NOMO-1 treated with dmso at 0.1 percent for 144 hours (cell line): ENCODE measurements at regions not wholly inside any gene's neighbourhood (a gene's known extent, or its start where the extent isn't known, plus 50 kb on each side); places are given as distances from the start of the nearest gene placed in this dataset.

ENCODE experiments used
- DNase-seq: peaks from one replicate; lab custom pipeline; 2025; ENCODE audit not compliant: unreplicated experiment; lab: John Stamatoyannopoulos, UW

DNA sequence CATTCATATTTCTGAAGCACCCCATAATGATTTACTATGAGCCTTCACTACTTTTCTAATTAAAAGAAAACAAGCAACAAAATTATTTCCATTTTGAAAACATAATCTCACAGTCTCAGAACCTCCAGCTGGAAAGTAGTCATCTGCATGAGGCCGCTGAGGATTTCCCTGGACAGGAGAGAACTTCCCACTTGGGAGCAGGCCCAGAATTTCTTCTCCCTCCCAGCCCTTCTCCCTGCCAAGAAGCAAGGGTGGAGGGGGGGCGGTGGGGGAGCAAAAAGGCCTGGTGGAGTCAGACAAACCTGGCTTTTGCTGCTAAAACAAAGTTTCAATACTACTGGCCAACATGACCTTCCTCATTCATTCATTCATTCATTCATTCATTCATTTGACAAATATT, 167.3 kb downstream of the PJA1 start:
- no peak for DNase-seq

- DNase-seq: no peak
Observed at GRCh38 chrX:68997511-68997910, 167.7 kb downstream of the PJA1 start.

GRCh38 chrX:68995780-68996551, 167.1 kb downstream of the EFNB1 start:
- DNase-seq: no peak

- DNase-seq: no peak
Observed at GRCh38 chrX:68995386-68995779, 166.6 kb downstream of the EFNB1 start.

DNA sequence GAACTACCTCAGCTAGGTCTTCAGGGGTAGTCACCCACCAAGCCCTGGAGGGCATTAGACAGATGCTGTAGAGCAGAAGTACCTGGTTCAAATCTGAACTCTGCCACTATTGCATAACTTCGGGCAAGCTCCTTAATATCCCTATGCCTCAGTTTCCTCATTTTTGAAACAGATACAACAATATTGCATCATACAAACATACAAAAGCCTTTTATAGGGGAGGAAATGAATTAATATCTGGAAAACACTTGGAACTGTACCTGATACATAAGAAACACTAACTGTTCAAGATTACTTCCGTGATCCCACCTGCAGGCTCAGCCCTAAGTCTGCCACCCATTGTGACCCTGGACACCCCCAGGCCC, 166.1 kb downstream of the EFNB1 start:
- DNase-seq: no peak

DNA sequence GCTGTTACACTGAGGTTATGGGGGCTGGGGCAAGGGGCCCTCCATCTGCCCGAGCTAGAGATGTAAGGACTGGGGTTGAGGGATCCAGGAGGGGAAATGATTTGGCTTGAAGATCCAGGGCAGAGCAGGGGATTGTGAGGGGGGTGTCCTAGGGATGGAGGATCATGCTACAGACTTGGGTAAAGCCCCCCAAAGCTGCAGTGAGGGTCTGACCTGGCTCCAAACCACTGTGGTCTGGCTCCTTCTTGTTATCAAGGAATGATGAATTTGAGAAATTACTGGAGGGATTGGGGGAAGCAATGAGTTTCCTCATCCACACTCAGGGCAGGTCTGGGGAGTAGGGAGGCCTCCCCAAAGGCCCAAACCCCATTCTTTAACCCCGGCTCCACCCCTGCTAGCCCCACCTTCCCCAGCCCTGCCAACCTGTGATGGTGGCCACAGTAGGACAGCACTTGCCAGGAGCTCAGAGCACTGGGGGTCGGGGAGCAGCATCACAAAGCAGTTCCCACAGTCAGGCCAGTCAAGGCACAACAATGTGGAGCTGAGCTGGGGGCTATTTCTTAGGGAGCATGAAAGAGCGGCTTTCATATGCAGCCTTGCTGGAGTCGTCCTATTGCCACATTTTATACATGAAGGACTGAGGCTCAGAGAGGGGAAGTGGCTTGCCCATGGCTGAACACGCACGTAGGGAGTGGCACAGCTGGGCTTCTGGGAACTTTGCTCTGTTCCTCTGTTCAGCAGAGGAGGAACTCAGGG, 165.5 kb downstream of the EFNB1 start:
- peak; percentile 5 for DNase-seq

DNA sequence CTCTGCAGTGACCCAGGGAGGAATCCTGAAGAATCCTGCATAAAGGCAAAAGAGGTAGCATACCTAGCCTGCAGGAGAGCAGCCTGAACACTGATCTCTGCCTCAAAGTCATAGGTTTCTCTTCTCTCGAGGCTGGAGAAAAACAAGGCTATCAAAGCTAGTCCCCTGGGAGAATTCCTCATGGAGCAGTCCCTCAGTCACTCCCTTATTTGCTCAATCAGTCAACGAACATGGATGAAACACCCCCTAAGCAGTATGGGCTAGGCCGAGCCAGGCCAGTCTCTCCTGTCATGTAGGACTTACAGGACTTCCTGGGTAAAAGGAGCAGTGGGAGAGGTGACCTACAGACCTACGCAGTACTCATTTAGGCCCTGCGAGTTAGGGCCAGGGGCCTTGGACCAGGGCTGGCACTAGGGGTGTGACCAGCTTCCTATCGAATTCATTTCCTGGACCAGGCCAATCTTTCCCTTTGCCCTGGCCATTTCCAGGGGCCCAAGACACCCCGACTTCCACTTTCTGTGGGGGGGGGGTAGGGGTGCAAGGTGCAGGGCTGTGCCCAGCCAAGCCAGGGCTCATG, 164.1 kb downstream of the EFNB1 start:
- no peak for DNase-seq

GRCh38 chrX:68991691-68992345, 163.0 kb downstream of the EFNB1 start:
- no peak for DNase-seq

GRCh38 chrX:68990948-68991347, 162.1 kb downstream of the EFNB1 start:
- DNase-seq: no peak

DNA sequence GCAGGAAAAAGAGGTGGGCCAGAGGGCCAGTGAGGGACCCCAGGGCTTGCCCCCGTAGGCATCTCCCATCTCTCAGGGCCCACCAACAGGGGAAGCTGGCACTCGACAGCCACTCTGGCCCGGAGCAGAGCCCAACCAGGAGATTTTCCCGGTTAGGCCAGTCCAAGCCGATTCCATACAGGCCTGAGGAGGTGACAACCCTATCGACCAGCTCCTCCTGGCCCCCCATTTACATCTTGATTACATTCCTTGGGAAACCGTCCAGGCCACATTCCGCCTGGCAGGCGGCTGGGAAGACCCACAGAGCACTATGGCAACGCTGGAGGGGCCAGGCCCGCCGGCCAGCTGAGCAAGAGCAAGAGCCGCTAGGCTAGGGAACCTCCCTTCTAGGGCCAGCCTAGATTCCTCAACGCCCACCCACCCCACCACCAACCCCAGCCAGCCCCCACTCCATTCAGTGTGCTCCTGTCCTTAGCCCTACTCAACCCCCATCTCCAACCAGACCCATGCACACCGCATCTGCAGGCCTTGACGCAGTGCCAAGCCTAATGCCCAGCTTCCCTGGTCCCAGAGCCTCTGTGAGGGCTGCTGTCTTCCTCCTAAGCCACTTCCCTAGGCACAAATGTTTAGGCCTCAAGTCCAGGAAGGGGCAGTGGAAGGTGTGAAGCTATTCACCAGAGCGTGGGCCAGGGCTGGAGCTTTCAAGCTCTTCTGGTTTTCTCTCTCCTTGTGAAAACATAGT, 161.2 kb downstream of the EFNB1 start:
- no peak for DNase-seq

DNA sequence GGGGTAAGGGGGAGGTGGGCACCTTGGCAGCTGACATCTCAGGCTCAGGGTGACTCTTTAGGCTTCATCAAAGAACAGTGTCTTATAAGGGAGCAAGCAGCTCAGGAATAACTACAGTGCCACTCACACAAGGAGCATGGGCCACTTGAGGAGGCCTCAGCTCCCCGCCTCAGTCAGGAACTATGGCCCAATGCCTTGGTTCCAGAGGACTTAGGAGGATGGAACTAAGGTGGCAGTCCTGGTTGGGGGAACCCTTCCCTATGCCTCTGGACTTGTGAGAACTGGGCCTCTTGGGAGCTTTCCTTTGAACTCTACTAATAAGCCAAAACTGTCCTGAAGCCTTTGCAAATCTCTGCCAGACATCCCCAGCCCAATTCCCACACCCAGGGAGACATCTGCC, 160.6 kb downstream of the EFNB1 start:
- no peak for DNase-seq

GRCh38 chrX:68988865-68989264, 160.0 kb downstream of the EFNB1 start:
- no peak for DNase-seq

DNA sequence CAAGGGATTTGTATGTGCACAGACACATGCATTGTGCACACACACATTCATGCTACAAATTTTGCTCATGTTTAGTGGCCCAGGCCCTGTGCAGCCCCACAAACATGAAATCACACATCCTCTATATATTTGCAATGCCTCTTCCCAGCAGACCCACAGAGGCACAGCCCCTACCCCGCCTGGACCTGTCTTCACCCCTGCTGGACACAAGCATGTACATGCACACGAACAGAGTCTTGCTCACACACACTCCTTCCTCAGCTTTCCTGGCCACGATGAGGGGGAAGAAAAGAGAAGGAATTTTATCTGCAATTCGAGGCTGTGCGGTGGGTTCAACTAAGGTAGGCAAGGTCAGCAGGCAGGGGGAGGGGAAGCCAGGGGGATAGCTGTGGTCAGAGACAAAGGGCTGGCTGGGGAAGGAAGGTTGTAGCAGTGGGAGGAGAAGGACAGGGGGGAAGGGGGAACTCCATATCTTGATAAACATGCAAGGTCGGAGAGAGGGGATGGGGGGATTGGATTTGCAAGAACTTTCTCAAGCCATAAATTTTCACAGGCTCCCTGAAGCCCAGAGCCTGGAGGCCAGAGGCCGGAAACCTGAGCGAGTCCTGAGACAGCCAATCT, 156.4 kb downstream of the EFNB1 start:
- DNase-seq: no peak

DNA sequence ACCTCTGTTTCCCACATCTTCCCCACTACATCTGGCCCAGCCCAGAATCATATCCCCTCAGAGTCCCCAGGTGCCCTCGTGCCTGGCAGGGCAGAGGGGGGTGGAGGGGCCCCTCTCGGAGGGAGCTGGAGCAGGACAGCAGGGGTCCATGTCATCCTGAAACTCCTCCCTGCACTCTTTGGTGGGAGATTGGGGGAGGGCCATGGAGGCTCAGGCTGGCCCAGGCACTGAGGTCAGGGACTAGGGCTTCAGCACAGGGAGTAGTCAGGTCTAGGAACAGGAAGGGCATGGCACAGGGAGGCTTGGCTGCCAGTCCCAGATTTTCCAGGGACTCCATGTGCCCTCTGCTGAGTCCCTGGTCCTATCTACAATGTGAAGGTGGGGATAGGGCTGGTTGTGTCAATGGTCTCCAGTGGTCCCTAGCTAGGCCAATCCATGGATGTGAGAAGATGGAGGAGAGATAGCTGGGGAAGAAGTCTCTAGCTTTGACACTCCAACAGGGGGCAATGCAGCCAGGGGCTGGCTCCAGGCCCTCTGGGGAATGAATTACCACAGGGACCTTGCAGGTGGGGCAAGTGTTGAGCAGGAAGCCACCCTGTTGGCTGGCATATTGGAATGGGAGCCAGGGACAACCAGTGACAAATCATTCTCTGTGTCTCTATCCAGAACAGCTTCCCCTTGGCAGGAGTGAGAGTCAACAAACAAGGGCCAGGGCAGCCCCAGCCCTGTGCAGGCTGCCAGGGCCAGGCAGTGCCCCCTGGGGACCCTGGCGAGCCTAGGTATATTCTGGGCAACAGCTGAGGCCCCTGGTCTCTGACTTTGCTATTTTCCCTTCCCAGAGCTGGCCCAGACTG, 154.4 kb downstream of the EFNB1 start:
- no peak for DNase-seq

GRCh38 chrX:68982476-68982875, 153.7 kb downstream of the EFNB1 start:
- DNase-seq: no peak

GRCh38 chrX:68980906-68981616, 152.2 kb downstream of the EFNB1 start:
- DNase-seq: no peak

DNA sequence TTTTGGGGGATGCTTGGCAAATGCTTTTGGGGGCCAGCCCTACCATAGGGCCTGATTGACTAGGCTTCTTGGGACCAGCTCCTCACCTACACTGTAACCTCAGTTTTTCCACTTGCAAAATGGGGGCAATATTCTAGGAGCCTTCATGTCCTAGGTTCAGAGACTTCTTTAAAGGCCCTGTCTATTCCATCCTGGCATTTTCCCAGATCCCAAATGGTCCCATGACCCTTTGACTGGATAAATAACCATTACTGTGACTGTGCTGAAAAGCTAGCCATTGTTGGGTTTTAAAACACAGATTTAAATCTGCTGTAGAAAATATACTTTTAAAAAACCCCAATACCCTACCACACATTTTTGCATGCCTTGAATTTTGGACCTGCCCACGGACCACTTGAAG, 149.8 kb downstream of the EFNB1 start:
- no peak for DNase-seq

DNA sequence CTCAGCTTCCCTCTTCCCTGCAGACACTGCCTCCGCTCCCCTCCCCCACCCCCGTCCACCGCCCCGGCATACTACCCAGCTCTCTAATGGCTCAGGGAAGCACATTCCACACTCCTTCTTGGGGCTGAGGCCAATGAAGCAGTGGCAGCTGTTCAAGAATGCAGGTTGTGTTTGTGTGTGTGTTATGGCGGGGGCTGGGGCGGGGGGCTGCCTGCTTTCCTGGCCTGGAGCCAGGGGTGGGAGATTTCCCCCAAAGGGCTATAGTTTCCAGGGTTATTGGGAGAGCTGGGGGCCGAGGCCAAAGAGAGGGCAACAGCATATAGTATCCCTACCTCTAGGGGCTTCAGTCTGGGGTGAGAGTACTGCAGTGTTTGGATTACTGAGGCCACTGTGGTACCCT, 149.4 kb downstream of the EFNB1 start:
- no peak for DNase-seq

DNA sequence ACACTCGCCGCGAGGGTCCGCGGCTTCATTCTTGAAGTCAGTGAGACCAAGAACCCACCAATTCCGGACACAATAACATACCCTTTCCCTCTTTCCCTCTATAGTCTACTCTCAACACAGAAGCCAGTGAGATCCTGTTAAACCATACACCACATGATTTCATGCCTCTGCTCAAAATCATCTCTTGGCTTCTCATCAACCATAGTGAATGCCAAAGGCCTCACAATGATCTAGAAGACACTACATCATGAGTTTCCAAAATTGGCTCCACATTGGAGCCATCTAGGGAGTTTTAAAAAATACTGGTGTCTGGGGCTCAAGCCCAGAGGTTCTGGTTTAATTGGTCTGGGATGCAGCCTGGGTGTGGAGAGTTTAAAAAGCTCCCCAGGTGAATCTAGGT, 124.5 kb downstream of the EFNB1 start:
- DNase-seq: no peak
